GM18870 (cell line): ENCODE measurements at regions not wholly inside any gene's neighbourhood (a gene's known extent, or its start where the extent isn't known, plus 50 kb on each side); places are given as distances from the start of the nearest gene placed in this dataset.
"Not testable (repeated sequence)": the region's sequence is repeated elsewhere in the genome, so short reads cannot be mapped to it uniquely, and the experiment has no call there.

Experiments used
- ATAC-seq: cut with Tn5 transposase; IDR thresholded peaks from one replicate; pipeline ENCODE4 v1.9.1; 2021; ENCODE audit warnings: moderate library complexity; ENCODE audit not compliant: unreplicated experiment

- ATAC-seq: no peak
These were observed 506.3 kb upstream of the IMPG1 start for GRCh38 chr6:76578746-76579145.

DNA sequence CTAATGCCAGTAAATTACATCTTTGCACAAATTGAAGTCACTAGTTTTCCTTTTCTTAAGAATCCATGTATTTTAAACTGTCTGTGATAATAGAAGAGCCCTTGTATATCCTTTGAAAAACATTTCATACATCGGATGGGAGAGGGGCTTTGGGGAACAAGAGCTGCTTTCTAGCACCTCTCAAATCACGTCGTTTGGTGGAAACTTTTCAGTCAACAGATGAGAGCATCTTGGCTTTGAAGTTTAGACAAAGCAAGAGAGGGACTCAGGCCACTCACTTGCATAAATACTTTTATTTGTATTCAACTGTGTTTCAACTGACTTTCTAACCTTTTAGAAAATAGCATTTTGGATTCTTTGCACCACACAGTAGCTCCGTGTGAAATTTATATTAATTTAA is 502.3 kb upstream of the IMPG1 start:
- ATAC-seq: no peak

DNA sequence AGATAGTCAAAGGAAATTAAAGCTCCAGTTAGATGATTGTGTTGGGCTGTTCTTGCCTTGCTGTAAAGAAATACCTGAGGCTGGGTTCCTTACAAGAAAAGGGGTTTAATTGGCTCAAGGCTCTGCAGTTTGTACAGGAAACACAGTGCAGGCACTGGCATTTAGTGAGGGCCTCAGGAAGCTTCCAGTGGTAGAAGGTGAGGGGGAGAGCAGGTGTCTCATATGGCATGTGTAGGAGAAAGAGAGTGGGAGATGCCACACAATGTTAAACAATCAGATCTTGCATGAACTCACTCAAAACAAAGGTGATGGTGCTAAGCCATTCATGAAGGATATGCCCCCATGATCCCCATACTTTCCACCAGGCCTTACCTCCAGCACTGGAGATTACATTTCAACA is 493.5 kb upstream of the IMPG1 start:
- no peak for ATAC-seq

DNA sequence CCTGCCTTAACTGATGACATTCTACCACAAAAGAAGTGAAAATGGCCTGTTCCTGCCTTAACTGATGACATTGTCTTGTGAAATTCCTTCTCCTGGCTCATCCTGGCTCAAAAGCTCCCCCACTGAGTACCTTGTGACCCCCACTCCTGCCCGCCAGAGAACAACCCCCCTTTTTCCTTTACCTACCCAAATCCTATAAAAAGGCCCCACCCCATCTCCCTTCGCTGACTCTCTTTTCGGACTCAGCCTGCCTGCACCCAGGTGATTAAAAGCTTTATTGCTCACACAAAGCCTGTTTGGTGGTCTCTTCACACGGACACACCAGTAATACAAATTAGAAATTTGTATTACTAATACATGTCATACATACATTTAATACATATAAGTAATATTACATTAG is 489.9 kb upstream of the IMPG1 start:
- ATAC-seq: not testable (repeated sequence)

GRCh38 chr6:76560851-76561755 is 488.6 kb upstream of the IMPG1 start:
- ATAC-seq: not testable (repeated sequence)

DNA sequence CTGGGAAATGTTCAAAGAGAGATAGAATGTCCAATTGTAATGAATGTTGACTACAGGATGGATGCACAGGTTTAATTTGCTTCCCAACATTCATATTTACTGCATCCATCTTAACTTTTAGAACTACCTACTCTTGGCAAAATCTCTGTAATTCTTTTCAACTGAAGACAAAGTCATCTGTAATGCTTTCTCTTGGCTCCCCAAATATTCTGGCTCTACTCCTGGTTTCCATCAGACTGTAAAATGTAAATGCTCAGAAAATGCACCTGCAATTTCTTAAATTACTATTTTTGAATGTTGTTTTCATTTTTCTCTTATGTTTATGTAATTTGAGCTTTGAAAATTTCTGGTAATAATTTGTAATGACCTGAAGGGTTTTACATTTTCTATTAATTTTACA is 480.8 kb upstream of the IMPG1 start:
- ATAC-seq: no peak

DNA sequence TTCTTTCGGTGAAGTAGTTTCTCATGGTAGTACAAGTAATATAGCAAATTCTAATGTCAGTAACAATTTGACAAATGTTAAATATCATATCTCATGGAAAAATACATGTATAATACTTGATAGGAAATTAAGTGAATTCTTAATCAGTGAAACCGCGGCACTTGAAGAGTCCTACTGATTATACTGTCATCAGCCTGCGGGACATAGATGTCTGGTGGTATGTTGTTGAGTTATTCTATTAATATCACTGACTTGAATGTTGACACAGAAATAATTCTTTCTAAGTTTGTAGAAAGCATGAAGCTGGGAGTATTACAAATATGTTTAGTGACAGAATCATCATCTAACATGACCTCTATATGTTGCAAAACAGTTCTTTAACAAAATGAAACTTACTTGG is 479.8 kb upstream of the IMPG1 start:
- ATAC-seq: no peak

GRCh38 chr6:76533661-76534060 is 461.2 kb upstream of the IMPG1 start:
- no peak for ATAC-seq

DNA sequence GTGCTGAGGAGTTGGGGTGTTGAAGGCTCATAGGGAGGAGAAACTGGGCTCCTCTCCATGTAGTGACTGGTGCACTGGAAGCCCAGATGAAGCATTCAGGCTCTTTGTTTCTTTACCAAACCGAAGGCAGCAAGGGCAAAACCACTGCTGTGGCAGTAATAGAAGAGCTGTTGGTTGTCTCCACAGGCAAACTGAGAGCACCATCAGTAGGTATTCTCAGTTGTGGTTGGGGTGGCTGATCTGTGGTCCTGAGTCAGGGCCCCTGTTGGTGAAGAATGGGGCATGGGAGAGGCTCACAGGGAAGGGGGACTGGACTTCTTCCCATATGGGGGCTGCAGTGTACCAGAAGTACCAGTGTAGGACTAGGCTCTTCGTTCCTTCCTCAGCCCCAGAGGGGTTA is 460.2 kb upstream of the IMPG1 start:
- ATAC-seq: no peak

- no peak for ATAC-seq
These were observed 446.0 kb upstream of the IMPG1 start for GRCh38 chr6:76518443-76518842.

DNA sequence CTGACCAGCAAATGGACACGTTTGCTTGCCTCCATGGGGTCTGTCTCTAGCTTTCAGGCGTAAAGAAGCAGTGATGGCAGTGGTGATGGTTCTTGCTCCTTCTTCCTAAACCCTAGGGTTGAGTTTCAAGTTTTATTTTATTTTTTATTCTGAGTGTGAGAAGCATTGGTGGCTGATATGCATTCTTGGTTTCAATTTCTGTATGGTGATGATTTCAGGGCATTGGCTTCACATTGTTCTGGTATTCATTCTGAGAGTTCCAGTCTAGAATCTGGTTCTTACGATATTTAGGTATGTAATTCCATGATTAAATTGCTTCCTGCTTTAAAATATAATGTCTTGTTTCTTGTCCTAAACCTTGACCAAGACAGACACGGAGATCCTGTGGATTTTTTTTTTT is 444.5 kb upstream of the IMPG1 start:
- ATAC-seq: no peak

DNA sequence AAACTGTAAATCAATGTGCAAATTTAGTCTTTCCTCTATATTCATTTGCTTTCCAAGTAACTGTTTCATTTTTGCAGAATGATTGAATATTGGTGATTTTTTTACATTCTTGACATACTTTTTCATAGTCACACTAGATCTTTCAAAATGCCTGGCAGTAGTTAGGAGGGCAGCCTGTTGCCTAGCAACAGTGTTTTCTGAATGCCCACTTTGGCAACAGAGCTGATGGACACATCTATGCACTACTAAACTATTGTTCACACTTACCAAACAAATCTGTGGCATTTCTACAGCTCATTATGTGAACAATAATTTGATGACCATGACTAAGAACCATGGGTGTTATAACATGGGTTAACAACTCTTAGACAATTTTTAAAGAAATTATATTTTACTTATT is 438.0 kb upstream of the IMPG1 start:
- ATAC-seq: no peak

- ATAC-seq: no peak
These were observed 436.9 kb upstream of the IMPG1 start for GRCh38 chr6:76509397-76509796.

- ATAC-seq: no peak
These were observed 434.3 kb upstream of the IMPG1 start for GRCh38 chr6:76506808-76507207.

- ATAC-seq: no peak
These were observed 423.4 kb upstream of the IMPG1 start for GRCh38 chr6:76495909-76496308.

DNA sequence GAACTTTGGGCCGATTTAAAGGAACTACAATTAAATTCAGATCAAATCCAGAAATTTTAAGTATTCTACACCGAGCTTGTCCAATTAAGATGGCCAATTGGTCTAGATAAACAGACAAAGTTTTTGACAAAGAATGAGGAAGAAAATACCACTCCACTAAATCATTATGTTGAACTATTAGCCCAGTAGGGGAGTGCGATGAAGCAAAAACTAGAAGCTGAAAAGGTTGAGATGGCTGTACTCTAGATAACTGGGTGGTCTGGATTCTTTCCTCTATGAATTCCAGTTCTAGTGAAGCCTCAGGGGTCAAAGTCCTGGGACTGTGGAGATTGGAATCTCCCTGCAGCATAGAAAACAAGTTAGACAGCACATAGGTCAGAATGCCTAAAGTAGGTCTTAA is 418.9 kb upstream of the IMPG1 start:
- not testable (repeated sequence) for ATAC-seq

- ATAC-seq: no peak
These were observed 418.0 kb upstream of the IMPG1 start for GRCh38 chr6:76490456-76490855.

DNA sequence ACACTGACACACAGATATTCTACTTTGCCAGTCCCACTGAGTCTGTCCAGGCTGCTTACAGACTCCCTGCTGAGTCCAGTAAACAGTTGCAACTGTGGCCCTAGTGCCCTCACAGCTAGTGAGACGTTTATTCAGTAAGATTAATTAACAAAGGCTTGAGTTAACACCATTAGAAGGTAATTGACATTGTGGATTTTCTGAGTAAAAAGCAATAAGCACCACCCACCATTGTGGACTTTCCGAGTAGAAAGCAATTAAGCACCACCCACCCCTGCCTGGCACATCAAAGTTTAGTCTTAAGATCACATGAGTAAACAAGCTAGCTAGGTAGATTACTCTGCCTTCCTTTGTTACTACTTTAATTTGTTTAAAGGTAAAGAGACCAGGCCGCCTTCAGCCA is 408.6 kb upstream of the IMPG1 start:
- ATAC-seq: no peak

- no peak for ATAC-seq
These were observed 400.4 kb upstream of the IMPG1 start for GRCh38 chr6:76472858-76473257.

DNA sequence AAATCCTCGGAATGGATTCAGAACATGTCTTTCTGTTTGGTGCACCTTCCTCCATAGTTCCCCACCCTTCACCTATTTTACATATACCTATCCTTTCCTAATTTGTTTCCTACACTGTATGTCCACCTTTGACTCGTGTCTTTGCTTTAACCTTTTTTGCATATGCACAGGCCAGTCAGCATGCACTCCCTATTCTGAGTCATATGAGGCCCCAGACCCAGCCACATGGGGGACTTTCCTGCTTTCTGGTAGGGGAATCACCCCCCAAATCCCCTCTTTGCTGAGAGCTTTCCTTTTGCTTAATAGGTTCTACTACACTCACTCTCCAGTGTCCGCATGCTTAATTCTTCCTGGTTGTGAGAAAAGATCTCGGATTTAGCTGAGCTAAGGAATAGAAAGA is 393.8 kb upstream of the IMPG1 start:
- peak; percentile 66 for ATAC-seq

DNA sequence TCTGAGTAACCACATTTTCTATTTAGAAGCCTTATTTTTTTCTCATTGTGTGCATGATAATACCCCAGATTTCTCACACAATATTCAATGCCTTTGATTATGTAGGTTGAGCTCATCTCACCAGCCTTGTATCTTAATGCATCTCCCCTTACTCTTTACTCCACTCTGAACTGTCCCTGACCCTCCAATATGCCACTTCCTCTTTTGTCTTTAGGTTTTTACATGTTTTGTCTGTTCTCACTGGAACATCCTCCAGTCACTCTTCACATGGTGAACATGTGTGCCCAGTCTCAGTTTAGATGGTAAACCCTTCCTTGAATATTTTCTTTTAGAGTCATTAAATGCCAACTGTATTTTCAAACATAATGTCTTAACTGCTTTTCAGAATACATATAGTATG is 392.9 kb upstream of the IMPG1 start:
- no peak for ATAC-seq

DNA sequence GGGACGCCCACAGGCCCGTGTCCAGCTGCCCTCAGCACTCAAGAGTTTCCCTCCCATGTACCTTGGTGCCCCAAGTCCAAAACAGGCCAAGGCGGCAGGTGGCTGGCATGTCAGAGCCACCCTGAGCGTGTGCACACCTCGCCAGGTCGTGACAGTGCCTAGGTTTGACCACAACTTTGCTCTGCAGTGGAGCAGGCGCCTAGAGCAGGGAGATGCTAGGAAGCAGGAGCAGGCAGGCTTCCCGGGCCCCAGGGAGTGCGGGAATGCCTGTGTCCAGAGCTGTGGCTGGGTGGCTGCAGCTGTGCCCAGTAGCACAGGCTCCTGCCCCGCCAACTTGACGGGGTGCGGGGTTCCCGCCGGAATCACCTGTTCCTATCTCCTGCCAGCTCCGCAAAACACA is 380.8 kb upstream of the IMPG1 start:
- no peak for ATAC-seq
